ENCODE measurements at regions not wholly inside any gene's neighbourhood (a gene's known extent, or its start where the extent isn't known, plus 50 kb on each side); places are given as distances from the start of the nearest gene placed in this dataset.
A peak's percentile ranks its signal among the peaks of the same experiment; 100 is the strongest.
"Not testable (repeated sequence)": the region's sequence is repeated elsewhere in the genome, so short reads cannot be mapped to it uniquely, and the experiment has no call there.

GRCh38 chr7:79548727-79549126 lies 95.3 kb upstream of the MAGI2 start:
- intact Hi-C loops (cut with DNase I): no loop called here
- ATAC-seq (no peak), DNase-seq (ENCODE audit: missing footprints) (no peak)

GRCh38 chr7:79547132-79547531 lies 93.7 kb upstream of the MAGI2 start:
- ATAC-seq (no peak), DNase-seq (ENCODE audit: missing footprints) (no peak)
- intact Hi-C loops (cut with DNase I): no loop called here

DNA sequence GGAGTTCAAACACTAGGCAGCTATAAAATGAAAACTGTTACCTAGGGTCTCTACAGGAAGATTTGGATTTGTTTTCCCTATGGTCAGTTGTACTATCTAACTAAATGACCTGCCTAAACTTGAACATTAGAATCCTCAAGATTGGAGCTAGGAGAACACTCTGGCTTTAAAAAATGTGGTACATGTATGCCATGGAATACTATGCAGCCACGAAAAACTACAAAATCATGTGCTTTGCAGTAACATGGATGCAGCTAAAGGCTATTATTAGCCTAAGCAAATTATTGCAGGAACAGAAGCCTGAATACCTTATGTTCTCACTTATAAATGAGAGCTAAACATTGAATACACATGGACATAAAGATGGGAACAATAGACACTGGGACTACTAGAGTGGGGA lies 87.1 kb upstream of the MAGI2 start:
- intact Hi-C loops (cut with DNase I): no loop called here
- ATAC-seq (no peak), DNase-seq (ENCODE audit: missing footprints) (no peak)

- intact Hi-C loops (cut with DNase I): no loop called here
- DNase-seq (ENCODE audit: missing footprints): no peak
- no peak for ATAC-seq
Observed at GRCh38 chr7:79534128-79534527, 80.7 kb upstream of the MAGI2 start.

GRCh38 chr7:79531905-79532664 lies 78.6 kb upstream of the MAGI2 start:
- DNase-seq (ENCODE audit: missing footprints) (no peak), ATAC-seq (no peak)
- intact Hi-C loops (cut with DNase I): no loop called here

GRCh38 chr7:79531116-79531515 lies 77.6 kb upstream of the MAGI2 start:
- no peak for ATAC-seq
- intact Hi-C loops (cut with DNase I): no loop called here
- no peak for DNase-seq (ENCODE audit: missing footprints)

DNA sequence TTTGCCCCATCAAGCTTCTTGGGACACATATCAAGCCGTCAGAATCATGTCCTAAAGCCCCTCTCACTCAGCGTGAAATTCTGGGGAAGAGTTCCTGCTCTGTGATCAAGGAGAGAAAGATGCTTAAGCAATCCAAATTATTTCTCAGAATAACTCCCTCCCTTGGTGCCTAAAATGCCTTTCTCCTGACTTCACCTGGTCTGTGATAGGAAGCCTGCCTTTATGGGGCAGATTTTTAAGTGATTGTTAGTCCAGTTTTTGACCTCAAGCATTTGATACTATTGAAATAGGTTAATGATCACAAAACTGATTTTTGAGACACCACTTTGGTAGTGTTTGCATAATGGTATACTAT lies 76.4 kb upstream of the MAGI2 start:
- intact Hi-C loops (cut with DNase I): no loop called here
- no peak for ATAC-seq
- no peak for DNase-seq (ENCODE audit: missing footprints)

DNA sequence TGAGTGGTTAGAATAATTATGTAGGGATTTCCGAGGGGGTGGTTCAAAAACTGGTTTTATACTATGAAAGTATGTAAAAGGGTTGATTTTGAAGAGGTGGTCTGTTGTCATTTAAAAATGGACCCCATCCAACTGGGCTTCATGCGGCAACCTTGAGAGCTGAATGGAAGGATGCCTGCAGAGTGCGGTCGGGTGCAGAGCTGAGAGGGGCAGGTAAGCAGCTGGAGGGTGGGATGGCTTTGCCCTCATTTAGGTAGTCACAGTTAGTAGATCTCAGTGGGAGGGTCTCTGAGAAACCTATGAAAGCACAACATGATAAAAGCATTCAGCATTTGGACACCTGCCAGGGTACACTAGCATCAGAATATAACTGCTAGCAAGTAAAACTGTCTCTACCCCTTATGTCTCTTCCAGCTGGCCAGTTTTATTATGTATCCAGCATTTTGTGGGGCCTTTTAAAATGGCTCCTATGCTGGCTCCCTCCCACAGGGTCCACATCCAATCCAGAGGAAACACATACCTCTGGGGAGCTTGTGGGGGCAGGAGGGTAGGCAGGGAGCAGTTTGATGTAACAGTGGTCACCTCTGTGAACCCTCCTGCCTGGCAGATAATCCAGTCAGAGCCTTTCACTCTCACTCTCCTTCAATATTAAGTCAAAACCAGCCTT lies 75.9 kb upstream of the MAGI2 start:
- ATAC-seq (peak; percentile 26), DNase-seq (ENCODE audit: missing footprints) (no peak)
- intact Hi-C loops (cut with DNase I): no loop called here

DNA sequence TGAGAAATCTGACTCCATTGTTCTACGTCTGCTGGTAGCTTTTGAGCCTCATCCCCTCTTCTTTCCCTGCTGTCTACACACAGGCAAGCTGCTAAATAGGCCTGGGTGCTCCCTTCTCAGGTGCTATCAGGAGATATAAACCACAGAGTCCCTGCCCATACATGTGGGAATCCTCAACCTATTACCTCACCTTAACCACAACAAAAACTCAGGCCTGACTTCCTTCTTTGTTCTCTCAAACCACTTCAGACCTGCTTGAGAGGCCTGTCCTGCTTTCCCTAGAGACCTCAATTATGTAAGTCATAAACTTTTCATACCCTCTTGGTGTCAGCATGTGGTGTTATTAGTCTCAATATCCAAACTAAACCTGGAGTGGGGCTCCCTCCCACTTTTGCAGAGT lies 75.0 kb upstream of the MAGI2 start:
- no peak for ATAC-seq
- intact Hi-C loops (cut with DNase I): no loop called here
- no peak for DNase-seq (ENCODE audit: missing footprints)

DNA sequence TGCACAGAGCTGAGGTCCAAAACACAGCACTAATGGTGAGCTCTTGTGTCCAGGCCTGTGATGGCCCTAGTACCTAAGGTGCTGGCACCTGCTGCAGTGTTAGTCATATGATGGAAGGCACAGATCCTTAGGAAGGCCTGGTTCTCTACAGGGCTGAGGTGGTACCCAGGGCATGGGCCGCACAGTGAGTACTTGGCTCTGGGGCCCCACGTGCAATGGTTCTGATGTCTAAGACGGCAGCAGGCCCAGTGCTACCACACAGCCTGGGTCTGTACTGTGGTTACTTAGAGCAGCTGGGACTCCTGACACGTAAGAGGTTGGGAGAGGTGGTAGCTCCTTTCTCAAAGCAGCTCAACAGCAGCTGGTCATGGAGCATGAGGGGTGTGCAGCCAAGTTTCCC lies 70.6 kb upstream of the MAGI2 start:
- DNase-seq (ENCODE audit: missing footprints): no peak
- no peak for ATAC-seq
- intact Hi-C loops (cut with DNase I): no loop called here

GRCh38 chr7:79523436-79523835 lies 70.0 kb upstream of the MAGI2 start:
- no peak for ATAC-seq
- intact Hi-C loops (cut with DNase I): no loop called here
- DNase-seq (ENCODE audit: missing footprints): no peak

- intact Hi-C loops (cut with DNase I): no loop called here
- no peak for DNase-seq (ENCODE audit: missing footprints)
- no peak for ATAC-seq
Observed at GRCh38 chr7:79520543-79520942, 67.1 kb upstream of the MAGI2 start.

GRCh38 chr7:79515358-79515757 lies 61.9 kb upstream of the MAGI2 start:
- no peak for DNase-seq (ENCODE audit: missing footprints)
- intact Hi-C loops (cut with DNase I): no loop called here
- ATAC-seq: no peak

DNA sequence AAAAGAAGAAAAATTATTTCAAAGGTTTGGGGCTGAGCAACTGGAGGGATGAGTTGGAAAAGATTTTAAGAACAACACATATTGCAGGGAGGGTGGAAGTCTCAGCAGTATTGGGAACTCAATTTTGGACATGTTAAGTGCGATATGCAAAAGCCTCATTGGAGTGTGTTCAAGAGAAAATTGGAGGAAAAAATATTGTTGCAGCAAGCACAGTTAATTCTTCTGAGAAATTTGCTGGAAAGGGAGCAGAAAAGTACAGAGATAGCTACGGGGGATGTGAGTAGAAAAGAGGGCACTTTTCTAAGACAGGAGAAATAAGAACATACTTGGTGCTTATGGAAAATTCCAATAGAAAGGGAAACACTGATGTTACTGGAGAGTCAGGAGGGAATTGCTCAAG lies 59.8 kb upstream of the MAGI2 start:
- DNase-seq (ENCODE audit: missing footprints) (no peak), ATAC-seq (no peak)
- intact Hi-C loops (cut with DNase I): no loop called here

DNA sequence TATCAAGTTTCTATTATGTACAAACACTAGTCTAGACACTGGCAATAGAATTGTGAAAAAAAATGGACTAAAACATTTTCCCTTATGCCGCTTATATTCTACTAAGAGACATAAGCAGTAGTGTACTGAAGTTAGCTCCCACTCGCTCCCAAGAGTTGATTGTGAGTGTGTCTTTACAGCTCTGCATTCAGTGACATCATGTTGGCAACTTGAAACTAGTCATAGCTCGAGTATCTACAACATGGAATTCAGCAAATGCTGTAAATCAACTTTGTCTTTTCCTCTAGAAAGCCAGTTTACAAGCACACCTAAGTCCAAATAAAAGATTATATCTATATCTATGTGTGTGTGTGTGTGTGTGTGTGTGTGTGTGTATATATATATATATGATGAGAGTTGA lies 58.8 kb upstream of the MAGI2 start:
- DNase-seq (ENCODE audit: missing footprints) (no peak), ATAC-seq (no peak)

DNA sequence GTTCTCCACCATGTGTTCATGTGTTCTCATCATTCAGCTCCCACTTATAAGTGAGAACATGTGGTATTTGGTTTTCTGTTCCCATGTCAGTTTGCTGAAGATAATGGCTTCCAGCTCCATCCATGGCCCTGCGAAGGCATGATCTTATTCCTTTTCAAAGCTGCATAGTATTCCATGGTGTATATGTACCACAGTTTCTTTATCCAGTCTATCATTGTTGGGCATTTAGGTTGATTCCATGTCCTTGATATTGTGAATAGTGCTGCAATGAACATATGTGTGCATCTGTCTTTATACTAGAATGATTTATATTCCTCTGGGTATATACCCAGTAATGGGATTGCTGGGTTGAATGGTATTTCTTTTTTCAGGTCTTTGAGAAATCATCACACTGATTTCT lies 57.6 kb upstream of the MAGI2 start:
- DNase-seq (ENCODE audit: missing footprints); intact Hi-C loops (cut with DNase I); ATAC-seq: not testable (repeated sequence)

More for the DNA sequence above, 58.8 kb upstream of the MAGI2 start:
- intact Hi-C loops (cut with DNase I): no loop called here

DNA sequence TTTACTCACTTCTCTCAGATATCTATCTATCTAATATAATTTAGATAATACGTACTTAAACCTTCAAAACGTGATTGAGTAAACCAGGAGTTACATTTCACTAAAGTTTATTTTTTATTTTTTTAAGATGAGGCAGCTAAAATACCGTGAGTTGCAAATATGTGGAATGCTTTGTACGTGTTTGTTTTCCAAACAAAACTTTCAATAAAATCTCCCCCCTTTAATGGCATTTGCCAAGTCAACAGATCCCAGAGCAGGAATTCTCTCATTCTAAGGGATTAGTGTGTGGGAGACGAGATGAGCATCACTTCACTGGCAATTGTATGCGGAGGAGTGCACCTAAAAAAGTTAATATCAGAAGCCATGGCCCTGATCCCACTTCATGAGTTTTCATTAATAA lies 53.7 kb upstream of the MAGI2 start:
- DNase-seq (ENCODE audit: missing footprints): no peak
- intact Hi-C loops (cut with DNase I): no loop called here
- no peak for ATAC-seq

DNA sequence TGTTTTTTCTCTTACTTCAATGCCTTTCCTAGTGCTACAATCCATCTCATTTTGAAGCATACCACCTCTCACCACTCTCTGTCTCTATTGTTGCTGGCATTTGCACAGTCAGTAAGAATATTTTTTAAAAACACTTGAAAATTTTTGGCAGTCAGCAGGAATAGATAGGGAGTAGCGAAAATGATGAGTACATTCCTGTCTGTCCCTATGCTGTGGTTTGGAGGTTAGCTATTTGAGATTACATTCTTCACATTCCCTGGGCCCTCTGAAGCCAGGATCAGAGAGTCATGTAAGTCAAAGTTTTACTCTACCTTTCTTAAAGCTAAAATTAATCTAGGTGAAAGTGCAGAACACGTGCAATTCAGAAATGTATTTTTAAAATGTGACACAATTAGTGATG lies 53.0 kb upstream of the MAGI2 start:
- DNase-seq (ENCODE audit: missing footprints) (no peak), ATAC-seq (peak; percentile 54)
- intact Hi-C loops (cut with DNase I): no loop called here

DNA sequence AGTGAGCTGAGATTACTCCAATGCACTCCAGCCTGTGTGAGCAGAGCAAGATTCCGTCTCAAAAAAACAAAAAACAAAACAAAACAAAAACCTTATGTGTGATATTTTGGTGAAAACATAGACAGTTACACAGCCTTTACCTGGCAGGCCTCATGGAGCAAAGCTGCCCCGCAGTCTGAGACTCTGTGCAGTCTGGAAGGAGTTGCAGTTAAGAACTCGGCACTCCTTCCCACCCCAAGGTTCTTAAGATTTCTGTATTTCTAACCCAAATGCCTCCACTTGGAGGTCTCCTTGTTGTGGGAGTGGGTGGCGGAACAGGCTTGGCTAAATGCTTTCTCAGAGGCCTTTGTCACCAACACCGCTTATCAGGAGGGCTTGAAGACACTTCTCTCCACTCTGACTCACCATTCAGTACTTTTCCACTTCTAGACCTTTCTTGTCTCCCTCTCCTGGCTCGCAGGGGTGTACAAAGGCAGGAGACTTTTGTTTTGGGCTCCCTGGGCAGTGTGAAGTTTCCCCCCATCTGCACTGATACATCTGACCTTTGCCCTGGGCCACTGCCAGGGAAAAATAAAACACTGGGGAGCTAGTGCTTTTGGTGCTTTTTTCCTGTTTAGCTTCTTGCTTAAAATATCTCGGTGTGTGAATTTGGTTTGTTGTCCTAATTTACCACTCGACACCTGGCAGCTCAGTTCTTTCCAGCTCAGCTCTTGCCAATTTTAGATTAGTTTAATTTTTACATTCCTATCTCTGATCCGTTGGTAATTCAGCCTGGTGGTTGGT lies 51.3 kb upstream of the MAGI2 start:
- ATAC-seq (peak; percentile 20), DNase-seq (ENCODE audit: missing footprints) (no peak)
- intact Hi-C loops (cut with DNase I): no loop called here

All from Right ventricle myocardium inferior (tissue), 1 donor.